ENCODE measurements at regions not wholly inside any gene's neighbourhood (a gene's known extent, or its start where the extent isn't known, plus 50 kb on each side); places are given as distances from the start of the nearest gene placed in this dataset.

GRCh38 chr18:76149284-76149683 lies 345.8 kb downstream of the ZNF516 start:
- DNase-seq (ENCODE audit: low read depth in 1 of 2, low spot score in 1 of 2), result no peak
- Histone ChIP-seq H3K27me3 (ENCODE audit: insufficient read depth, poor library complexity, severe bottlenecking) (no peaks in the 10 kb centered on the region), H3K4me3 (replicated peaks; ENCODE audit: insufficient read depth, low read length) (no peak overlapping the region), H3K27ac (replicated peaks) (no peak overlapping the region)
- TF ChIP-seq GABPA (IDR thresholded peaks at IDR 0.05; ENCODE audit: low read depth), result no peak
- peak; percentile 72 for TF ChIP-seq SPI1 (IDR thresholded peaks at IDR 0.05; ENCODE audit: borderline replicate concordance, low read depth)
- TF ChIP-seq, protein P1, sequence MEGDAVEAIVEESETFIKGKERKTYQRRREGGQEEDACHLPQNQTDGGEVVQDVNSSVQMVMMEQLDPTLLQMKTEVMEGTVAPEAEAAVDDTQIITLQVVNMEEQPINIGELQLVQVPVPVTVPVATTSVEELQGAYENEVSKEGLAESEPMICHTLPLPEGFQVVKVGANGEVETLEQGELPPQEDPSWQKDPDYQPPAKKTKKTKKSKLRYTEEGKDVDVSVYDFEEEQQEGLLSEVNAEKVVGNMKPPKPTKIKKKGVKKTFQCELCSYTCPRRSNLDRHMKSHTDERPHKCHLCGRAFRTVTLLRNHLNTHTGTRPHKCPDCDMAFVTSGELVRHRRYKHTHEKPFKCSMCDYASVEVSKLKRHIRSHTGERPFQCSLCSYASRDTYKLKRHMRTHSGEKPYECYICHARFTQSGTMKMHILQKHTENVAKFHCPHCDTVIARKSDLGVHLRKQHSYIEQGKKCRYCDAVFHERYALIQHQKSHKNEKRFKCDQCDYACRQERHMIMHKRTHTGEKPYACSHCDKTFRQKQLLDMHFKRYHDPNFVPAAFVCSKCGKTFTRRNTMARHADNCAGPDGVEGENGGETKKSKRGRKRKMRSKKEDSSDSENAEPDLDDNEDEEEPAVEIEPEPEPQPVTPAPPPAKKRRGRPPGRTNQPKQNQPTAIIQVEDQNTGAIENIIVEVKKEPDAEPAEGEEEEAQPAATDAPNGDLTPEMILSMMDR (IDR thresholded peaks at IDR 0.05; ENCODE audit: insufficient read depth, low read length), result no peak
- TF ChIP-seq POLR2AphosphoS5 (IDR thresholded peaks at IDR 0.05; ENCODE audit: low read depth), result no peak

- no peak for TF ChIP-seq POLR2AphosphoS5 (IDR thresholded peaks at IDR 0.05; ENCODE audit: low read depth)
- no peak for TF ChIP-seq SPI1 (IDR thresholded peaks at IDR 0.05; ENCODE audit: borderline replicate concordance, low read depth)
- TF ChIP-seq GABPA (IDR thresholded peaks at IDR 0.05; ENCODE audit: low read depth), result no peak
- TF ChIP-seq REST (IDR thresholded peaks at IDR 0.05; ENCODE audit: insufficient replicate concordance, low read depth), result no peak
- TF ChIP-seq, protein P1 (IDR thresholded peaks at IDR 0.05; ENCODE audit: insufficient read depth, low read length), result no peak
- Histone ChIP-seq H3K4me3 (replicated peaks; ENCODE audit: insufficient read depth, low read length) (no peak overlapping the region), H3K27ac (replicated peaks) (no peak overlapping the region), H3K27me3 (ENCODE audit: insufficient read depth, poor library complexity, severe bottlenecking) (peaks cover 7% of the 10 kb centered on the region)
- no peak for DNase-seq (ENCODE audit: low read depth in 1 of 2, low spot score in 1 of 2)
Observed at GRCh38 chr18:76145521-76146376, 349.3 kb downstream of the ZNF516 start.

GRCh38 chr18:76144844-76145243 lies 350.2 kb downstream of the ZNF516 start:
- Histone ChIP-seq H3K27ac (replicated peaks) (no peak overlapping the region), H3K27me3 (ENCODE audit: insufficient read depth, poor library complexity, severe bottlenecking) (peaks cover 7% of the 10 kb centered on the region), H3K4me3 (replicated peaks; ENCODE audit: insufficient read depth, low read length) (no peak overlapping the region)
- TF ChIP-seq GABPA (IDR thresholded peaks at IDR 0.05; ENCODE audit: low read depth) (no peak), POLR2AphosphoS5 (IDR thresholded peaks at IDR 0.05; ENCODE audit: low read depth) (no peak), SPI1 (IDR thresholded peaks at IDR 0.05; ENCODE audit: borderline replicate concordance, low read depth) (no peak), REST (IDR thresholded peaks at IDR 0.05; ENCODE audit: insufficient replicate concordance, low read depth) (no peak)
- TF ChIP-seq, protein P1 (IDR thresholded peaks at IDR 0.05; ENCODE audit: insufficient read depth, low read length), result no peak
- DNase-seq (ENCODE audit: low read depth in 1 of 2, low spot score in 1 of 2), result no peak

All from HL-60 (cell line).